GM10266 (cell line): ENCODE measurements at regions not wholly inside any gene's neighbourhood (a gene's known extent, or its start where the extent isn't known, plus 50 kb on each side); places are given as distances from the start of the nearest gene placed in this dataset.

ENCODE experiments used
- DNase-seq: peaks from one replicate; pipeline ENCODE4 v3.0.0; 2012; ENCODE audit errors: extremely low spot score
- TF ChIP-seq, protein P1 (sequence below): IDR thresholded peaks from 2 replicates; pipeline ENCODE4 v1.5.1; 2012; ENCODE audit warnings: mild to moderate bottlenecking, low read depth; ENCODE audit not compliant: control insufficient read depth, insufficient read depth; ENCODE audit errors: missing control alignments

DNA sequence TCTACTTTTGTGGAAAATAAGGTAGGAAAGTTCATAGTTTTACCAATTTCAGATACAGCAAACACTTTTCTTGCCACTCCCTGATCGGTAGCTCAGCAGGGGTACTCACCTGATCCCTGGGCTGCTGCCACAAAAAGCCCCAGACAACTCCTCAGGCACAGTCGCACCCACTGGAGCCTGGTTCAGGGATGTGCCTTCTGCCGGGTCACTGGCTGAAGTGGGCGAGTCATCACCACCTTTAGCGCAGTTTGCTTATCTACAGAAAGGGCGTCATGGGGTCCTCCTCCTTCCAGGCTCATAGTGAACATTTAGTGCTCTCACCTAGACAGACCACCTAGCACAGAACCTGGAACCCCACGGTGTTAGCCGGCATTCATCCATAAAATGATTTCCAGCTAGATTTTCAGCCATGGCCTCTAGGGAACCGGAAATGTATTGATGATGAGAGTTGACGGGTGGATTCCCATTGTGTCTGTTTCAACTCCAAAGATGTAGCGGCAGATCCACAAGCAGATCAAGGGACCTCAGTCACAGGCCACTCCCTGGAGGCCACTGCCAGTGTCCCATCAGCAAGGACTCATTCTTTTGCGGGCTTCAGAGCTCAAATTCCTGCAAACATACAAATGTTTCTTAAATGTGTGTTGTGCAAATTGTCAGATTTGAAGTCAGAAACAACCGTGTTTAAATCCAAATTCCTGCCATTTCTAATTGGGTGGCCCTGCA lies 408.4 kb upstream of the SALL3 start:
- TF ChIP-seq, protein P1, sequence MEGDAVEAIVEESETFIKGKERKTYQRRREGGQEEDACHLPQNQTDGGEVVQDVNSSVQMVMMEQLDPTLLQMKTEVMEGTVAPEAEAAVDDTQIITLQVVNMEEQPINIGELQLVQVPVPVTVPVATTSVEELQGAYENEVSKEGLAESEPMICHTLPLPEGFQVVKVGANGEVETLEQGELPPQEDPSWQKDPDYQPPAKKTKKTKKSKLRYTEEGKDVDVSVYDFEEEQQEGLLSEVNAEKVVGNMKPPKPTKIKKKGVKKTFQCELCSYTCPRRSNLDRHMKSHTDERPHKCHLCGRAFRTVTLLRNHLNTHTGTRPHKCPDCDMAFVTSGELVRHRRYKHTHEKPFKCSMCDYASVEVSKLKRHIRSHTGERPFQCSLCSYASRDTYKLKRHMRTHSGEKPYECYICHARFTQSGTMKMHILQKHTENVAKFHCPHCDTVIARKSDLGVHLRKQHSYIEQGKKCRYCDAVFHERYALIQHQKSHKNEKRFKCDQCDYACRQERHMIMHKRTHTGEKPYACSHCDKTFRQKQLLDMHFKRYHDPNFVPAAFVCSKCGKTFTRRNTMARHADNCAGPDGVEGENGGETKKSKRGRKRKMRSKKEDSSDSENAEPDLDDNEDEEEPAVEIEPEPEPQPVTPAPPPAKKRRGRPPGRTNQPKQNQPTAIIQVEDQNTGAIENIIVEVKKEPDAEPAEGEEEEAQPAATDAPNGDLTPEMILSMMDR, result no peak

GRCh38 chr18:78571831-78572347 lies 407.7 kb upstream of the SALL3 start:
- no peak for DNase-seq
- TF ChIP-seq, protein P1, result no peak

More for the DNA sequence above, 408.4 kb upstream of the SALL3 start:
- DNase-seq, result no peak

GRCh38 chr18:78573773-78574172 lies 405.8 kb upstream of the SALL3 start:
- no peak for DNase-seq
- TF ChIP-seq, protein P1, result no peak

DNA sequence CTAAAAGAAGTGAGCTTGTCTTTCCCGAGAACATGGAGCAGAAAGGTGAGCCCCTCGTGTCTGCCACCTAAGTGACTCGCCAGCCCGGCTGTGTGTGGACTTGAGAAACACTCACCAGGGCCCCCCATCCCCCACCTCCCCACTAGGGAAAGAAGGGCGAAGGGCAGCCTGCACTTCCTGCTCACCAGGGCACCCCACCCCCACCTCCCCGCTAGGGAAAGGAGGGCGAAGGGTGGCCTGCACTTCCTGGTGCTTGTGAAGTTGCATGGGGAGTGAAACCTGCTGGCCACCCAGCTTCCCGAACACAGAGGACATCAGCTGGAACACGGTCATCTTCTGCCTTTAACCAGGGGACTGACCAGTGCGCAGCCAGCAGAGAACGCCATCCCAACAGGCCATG lies 402.7 kb upstream of the SALL3 start:
- DNase-seq, result no peak
- TF ChIP-seq, protein P1, result no peak

- TF ChIP-seq, protein P1, result no peak
- no peak for DNase-seq
These were observed 400.2 kb upstream of the SALL3 start for GRCh38 chr18:78579449-78579848.

- TF ChIP-seq, protein P1, result no peak
These were observed 399.6 kb upstream of the SALL3 start for GRCh38 chr18:78579854-78580577.

More at GRCh38 chr18:78579854-78580577, 399.6 kb upstream of the SALL3 start:
- DNase-seq, result no peak
